ENCODE measurements at regions not wholly inside any gene's neighbourhood (a gene's known extent, or its start where the extent isn't known, plus 50 kb on each side); places are given as distances from the start of the nearest gene placed in this dataset.

DNA sequence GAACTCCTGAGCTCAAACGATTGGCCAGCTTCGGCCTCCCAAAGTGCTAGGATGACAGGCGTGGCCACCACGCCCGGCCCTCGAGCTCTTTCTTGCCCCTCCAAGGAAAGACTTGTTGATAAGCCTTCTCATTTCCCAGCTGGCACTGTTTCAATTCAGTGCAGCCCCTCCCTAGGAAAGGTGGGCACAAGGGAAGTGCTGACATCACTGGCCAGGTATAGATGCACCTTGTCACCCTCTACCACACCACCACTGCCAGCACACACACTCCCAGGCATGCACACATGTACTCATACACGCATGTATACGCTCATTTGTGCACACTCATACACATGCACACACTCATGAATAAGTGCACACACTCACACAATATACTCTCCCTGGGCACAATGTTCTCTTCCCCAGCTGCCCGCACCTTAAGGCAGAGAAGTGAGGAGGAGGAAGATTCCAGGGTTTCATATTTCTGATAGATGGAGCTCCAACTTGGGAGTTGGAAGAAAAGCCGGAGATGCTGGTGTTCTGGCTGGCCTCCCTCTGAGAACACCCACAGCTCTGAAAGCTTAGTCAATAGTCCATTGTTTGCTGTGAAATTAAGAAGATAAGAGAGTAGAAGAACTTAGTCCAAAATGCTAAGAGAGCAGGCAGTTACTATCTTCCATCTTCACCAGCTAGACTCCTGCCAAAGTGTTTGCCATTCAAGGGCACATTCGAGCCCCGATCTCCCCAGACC lies 196.7 kb downstream of the FOXO1 start:
- no peak for DNase-seq

GRCh38 chr13:40470660-40471059 lies 195.8 kb downstream of the FOXO1 start:
- no peak for DNase-seq

DNA sequence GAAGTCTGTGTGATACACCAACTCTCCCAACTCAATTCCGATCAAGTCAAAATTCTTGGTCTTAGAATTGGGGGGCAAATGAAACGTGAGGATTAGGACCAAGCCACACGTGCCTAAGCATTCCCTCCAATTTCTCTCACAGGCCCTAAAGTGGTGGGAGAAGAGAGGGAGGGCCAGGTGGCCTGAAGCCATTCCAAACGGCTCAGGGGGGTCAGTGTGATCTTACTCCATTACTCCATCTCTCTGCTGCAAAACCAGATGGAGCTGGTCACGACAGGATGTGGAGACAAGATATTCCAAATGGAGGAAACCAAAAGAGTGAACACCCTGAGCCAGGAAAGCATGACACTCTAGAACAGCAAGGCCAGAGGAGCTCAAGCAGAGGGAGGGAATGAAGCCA lies 195.4 kb downstream of the FOXO1 start:
- DNase-seq, result no peak

GRCh38 chr13:40471911-40472310 lies 194.5 kb downstream of the FOXO1 start:
- DNase-seq, result no peak

- DNase-seq, result no peak
These were observed 193.8 kb downstream of the FOXO1 start for GRCh38 chr13:40472427-40473220.

GRCh38 chr13:40475617-40476016 lies 190.8 kb downstream of the FOXO1 start:
- DNase-seq, result no peak

GRCh38 chr13:40476175-40476958 lies 190.1 kb downstream of the FOXO1 start:
- DNase-seq, result no peak

- DNase-seq, result no peak
These were observed 188.5 kb downstream of the FOXO1 start for GRCh38 chr13:40477623-40478608.

DNA sequence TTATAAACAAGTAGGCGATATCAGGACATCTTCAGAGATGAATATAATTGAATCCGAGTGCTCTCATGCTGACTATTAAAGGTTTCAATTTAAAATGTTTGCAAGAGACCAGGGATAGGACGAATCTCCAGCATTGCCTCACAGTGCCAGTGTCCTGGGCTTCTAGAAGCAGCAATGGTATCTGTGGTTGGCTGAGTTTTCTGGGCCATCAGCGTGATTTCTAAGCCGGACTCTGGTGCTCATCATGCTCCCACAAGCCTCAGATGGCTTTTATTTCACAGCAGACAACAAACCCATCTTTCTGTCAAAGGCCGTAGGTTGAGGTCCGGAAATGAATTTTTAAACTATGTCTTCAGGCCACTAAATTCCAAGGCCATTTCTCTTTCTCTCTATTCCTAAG lies 187.7 kb downstream of the FOXO1 start:
- DNase-seq, result no peak

GRCh38 chr13:40479196-40479845 lies 187.1 kb downstream of the FOXO1 start:
- DNase-seq, result no peak

GRCh38 chr13:40480012-40480914 lies 186.2 kb downstream of the FOXO1 start:
- no peak for DNase-seq

DNA sequence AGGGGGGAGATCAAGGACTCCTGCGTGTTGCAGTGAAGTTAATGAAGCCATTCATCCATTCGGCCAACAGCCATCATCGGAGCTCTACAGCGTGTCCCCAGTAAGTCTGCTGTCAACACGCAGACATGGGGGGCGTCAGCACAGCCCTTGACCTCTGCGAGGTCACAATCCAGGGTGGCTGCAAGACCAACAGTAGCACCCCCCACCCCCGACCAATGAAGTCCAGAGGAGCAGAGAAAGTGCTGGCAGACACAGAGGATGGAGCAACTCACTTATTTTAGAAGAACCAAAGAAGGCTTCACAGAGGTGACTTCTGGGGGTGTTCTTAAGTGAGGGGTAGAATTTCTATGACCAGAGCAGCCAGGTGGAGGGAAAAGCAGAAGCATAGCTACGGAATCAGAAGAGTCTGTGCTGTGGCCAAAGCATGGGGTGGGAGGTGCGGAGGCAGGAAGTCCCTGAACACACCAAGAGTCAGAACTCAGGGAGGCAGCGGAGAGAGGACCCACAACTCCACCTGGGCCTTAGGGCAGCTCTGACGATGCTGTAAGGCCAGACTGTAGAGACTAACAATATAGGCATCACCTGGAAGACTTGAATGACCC lies 185.4 kb downstream of the FOXO1 start:
- no peak for DNase-seq

GRCh38 chr13:40483601-40484000 lies 182.8 kb downstream of the FOXO1 start:
- DNase-seq, result no peak

DNA sequence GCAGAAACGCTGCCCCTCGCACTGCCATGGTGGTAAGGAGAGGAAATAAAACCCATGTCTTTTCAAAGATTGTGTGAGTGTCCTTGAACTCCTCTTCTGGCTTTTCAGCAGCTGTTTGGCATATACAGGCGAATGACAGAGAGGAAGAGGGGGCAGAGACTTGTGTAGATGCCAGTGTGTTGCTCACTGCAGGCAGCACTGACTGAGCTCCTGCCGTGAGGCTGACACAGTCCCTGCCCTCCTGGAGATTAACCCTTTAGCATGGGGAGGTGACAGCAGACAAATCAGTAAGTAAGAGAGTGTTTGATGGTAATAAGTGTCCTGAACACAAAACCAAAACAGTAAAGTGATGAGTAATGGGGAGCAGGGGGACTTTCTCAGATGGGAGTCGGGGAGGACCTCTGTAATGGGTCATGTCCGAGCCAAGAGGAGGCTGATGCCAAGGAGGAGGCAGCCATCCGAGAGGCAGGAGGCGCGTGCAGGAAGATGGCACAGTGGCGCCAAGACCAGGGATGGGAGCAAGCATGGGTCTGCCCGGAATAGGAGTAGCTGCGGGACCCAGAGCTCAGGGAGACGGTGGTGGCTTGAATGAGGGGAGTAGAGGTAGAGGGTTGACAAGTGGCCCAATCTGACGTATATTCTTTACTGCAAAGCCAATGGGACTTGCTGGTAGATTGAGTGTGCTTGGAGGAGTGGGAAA lies 182.2 kb downstream of the FOXO1 start:
- no peak for DNase-seq

DNA sequence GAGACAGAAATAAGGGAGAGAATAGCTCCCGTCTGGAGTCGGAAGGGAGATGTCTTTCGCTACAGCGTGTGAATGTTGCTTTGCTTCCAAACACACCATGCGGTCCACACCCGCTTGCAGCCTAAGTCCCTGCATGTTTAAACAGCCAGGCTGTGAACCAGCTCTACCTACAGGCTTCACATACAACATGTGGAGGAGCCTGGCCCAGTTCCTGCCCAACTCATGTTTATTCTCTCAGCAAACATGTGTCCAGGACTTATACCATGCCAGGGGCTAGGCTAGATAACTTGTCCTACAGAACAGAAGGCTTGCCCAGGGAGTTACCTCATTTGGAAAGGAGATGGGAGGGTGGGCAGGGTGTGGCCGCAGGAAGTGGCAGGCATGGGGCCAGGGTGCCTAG lies 181.5 kb downstream of the FOXO1 start:
- DNase-seq, result peak; percentile 14

DNA sequence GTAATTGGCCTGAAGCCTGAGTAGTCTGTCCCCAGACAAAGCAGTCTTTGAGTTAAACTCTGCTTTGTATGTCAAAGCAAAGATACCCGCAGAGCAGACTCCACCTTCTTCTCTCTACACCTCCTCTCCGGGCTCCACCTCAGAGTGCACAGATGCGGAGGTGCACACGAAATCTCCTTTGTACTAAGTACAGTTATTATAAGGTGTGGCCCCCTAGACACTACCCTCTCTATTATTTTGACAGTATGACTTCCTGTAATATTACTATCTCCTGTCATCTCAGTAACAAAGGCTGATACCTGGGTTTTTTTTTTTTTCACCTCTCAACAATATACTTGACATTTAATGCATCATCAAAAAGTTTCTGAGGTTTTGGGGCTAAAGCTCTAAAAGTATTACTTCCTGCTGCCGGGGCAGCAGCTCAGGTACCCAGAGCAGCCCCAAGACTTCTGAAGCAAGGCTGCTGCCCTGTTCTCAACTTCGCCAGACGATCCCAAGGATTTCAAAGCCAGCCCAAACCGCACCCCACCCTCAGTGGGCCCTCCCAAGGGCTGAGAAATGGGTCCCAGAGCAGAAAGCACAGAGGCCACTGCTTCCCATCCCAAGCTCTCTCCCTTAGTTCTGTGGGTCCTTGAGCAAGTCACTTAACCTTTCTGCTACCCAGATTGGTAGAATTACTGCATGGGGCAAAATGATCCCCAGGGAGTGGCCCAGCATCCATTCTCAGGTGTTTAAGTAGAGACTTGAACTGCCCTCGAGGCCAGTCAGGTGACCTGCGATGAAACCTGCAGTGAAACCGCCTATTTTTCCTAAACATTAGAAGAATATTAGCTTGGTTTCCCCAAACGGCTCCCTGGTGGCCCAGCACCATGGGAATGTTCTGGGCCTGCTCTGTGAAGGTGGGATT lies 180.6 kb downstream of the FOXO1 start:
- peak; percentile 88 for DNase-seq

DNA sequence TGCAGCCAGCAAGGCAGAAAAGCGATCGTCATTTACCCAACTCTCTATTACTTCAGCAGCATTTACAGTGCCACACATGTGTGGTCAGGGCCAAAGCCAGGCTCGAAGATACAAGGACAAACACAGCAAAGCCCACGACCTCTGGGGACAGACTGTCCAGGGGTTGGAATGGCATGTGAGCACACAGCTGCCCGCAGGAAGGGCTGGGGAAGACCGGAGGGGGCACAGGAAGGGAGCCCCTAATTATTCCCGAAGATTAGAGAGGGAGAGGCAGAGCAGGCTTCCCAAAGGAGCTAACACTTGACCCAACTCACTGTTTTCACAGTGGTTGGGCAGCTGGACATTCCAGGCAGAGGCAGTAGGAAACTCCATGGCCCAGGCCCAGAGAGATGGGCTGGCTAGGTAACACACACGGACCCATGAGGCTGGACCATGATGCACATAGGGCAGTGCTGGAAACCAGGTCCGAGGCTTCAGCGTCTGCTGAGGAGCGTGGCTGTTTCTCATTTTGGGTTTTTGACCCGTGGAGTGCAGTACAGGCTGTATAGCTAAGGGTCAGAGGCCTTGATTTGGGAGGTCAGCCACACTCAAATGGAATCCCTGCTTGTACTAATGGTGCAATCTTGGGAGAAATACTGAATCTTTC lies 179.8 kb downstream of the FOXO1 start:
- DNase-seq, result no peak

- DNase-seq, result no peak
These were observed 177.5 kb downstream of the FOXO1 start for GRCh38 chr13:40488869-40489391.
